ENCODE measurements at regions not wholly inside any gene's neighbourhood (a gene's known extent, or its start where the extent isn't known, plus 50 kb on each side); places are given as distances from the start of the nearest gene placed in this dataset.
"Not testable (repeated sequence)": the region's sequence is repeated elsewhere in the genome, so short reads cannot be mapped to it uniquely, and the experiment has no call there.

DNA sequence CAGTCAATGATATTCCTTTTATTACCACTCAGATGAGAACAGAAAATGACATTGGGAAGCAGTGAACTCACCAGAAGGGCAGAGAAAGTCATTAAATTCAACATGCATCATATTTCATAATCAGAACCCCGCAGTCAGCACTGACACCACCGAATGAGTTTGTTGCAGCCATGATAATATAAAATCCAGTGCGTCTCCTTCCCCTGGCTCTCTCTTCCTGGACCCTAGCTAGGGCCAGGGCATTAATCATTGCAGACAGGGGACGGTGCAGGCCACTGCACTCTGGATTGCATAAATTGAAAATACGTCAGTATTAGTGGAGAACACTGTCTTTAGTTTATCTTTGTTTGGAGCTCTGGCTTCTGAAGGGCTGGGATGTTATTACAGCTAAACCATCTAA lies 931.5 kb downstream of the TYW1 start:
- no peaks in the 10 kb centered on the region for H3K36me3 ChIP-seq
- H3K27me3 ChIP-seq, result no peaks in the 10 kb centered on the region
- no peaks in the 10 kb centered on the region for H3K4me1 ChIP-seq
- H3K9me3 ChIP-seq, result no peaks in the 10 kb centered on the region
- no peak overlapping the region for H3K4me3 ChIP-seq
- no peak overlapping the region for H3K27ac ChIP-seq
- TF ChIP-seq, protein P1, sequence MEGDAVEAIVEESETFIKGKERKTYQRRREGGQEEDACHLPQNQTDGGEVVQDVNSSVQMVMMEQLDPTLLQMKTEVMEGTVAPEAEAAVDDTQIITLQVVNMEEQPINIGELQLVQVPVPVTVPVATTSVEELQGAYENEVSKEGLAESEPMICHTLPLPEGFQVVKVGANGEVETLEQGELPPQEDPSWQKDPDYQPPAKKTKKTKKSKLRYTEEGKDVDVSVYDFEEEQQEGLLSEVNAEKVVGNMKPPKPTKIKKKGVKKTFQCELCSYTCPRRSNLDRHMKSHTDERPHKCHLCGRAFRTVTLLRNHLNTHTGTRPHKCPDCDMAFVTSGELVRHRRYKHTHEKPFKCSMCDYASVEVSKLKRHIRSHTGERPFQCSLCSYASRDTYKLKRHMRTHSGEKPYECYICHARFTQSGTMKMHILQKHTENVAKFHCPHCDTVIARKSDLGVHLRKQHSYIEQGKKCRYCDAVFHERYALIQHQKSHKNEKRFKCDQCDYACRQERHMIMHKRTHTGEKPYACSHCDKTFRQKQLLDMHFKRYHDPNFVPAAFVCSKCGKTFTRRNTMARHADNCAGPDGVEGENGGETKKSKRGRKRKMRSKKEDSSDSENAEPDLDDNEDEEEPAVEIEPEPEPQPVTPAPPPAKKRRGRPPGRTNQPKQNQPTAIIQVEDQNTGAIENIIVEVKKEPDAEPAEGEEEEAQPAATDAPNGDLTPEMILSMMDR (IDR thresholded peaks at IDR 0.05), result no peak
- no peak for DNase-seq
- no peak overlapping the region for H3K9ac ChIP-seq (ENCODE audit: low read depth in 2 of 2, low read length in 2 of 2)
- intact Hi-C loops (cut with DNase I), result no loop called here

DNA sequence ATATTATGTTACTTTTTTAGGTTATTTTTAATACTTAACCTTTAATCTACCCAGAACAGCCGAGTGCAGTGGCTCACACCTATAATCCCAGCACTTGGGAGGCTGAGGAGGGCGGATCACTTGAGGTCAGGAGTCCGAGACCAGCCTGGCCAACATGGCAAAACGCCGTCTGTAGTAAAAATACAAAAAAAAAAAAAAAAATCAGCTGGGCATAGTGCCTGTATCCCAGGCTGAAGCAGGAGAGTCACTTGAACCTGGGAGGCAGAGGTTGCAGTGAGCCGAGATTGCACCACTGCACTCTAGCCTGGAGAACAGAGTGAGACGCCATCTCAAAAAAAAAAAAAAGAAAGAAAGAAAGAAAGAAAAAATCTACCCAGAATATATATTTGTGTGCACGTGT lies 939.8 kb downstream of the TYW1 start:
- H3K9ac ChIP-seq (ENCODE audit: low read depth in 2 of 2, low read length in 2 of 2), result not testable (repeated sequence)

DNA sequence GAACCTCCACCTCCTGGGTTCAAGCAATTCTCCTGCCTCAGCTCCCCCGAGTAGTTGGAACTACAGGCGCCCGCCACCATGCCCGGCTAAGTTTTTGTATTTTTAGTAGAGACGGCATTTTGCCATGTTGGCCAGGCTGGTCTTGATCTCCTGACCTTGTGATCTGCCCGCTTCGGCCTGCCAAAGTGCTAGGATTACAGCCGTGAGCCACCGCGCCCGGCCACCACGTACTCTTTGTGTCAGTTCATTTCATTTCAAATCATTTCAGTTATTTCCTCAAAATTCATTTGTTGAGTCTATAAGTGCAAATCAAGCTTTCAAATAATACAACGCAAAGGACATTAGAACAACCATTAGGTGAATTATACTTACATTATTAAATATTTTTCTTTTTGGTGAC lies 943.8 kb downstream of the TYW1 start:
- DNase-seq, result no peak
- intact Hi-C loops (cut with DNase I), result no loop called here
- H3K9me3 ChIP-seq, result no peaks in the 10 kb centered on the region
- TF ChIP-seq, protein P1 (IDR thresholded peaks at IDR 0.05), result no peak
- H3K27me3 ChIP-seq, result no peaks in the 10 kb centered on the region
- no peaks in the 10 kb centered on the region for H3K4me1 ChIP-seq
- no peak overlapping the region for H3K9ac ChIP-seq (ENCODE audit: low read depth in 2 of 2, low read length in 2 of 2)
- H3K36me3 ChIP-seq, result no peaks in the 10 kb centered on the region
- no peak overlapping the region for H3K4me3 ChIP-seq
- no peak overlapping the region for H3K27ac ChIP-seq

More for the DNA sequence above, 939.8 kb downstream of the TYW1 start:
- H3K27me3 ChIP-seq, H3K4me1 ChIP-seq, H3K9me3 ChIP-seq, H3K27ac ChIP-seq, DNase-seq, H3K4me3 ChIP-seq, H3K36me3 ChIP-seq: not testable (repeated sequence)
- intact Hi-C loops (cut with DNase I), result loop anchor here (10.0 kb wide), 1 partner anchor 132 kb away; no protein-coding TSS in a partner anchor

DNA sequence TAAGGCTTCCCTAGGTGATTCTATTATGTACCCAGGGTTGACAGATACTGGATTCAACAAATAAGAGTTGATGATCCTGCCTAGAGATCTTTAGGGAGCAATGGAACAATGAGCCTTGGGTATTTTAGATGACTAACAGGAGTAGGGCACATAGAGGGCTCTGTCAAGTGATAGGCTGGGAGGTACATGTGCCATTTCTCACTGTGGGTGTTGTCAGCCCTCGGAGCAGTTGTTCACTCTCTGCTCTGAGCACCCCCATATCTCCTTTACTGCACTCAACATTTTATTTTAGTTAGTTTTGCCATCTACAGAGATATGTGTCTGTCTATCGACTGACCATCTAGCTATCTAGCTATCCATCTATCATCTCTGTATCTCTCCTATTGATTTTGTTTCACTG lies 950.6 kb downstream of the TYW1 start:
- Histone ChIP-seq H3K27me3 (no peaks in the 10 kb centered on the region), H3K4me3 (no peak overlapping the region), H3K9me3 (no peaks in the 10 kb centered on the region), H3K4me1 (no peaks in the 10 kb centered on the region), H3K36me3 (no peaks in the 10 kb centered on the region), H3K9ac (ENCODE audit: low read depth in 2 of 2, low read length in 2 of 2) (no peak overlapping the region), H3K27ac (no peak overlapping the region)
- no peak for DNase-seq
- TF ChIP-seq, protein P1 (IDR thresholded peaks at IDR 0.05), result no peak
- intact Hi-C loops (cut with DNase I), result no loop called here

DNA sequence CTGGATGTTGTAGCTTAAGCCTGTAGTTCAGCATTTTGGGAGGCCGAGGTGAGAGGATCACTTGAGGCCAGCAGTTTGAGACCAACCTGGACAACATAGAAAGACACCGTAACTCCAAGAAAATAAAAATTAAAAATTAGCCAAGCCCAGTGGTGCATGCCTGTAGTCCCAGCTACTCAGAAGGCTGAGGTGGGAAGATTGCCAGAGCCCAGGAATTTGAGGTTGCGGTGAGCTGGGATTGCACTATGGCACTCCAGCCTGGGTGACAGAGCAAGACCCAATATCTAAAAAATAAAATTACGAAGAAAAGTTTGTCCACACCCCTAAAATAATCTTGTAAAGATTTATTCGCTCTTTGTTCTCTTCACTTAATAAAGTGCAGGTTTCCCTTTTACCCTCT lies 951.0 kb downstream of the TYW1 start:
- Histone ChIP-seq H3K9ac (ENCODE audit: low read depth in 2 of 2, low read length in 2 of 2) (no peak overlapping the region), H3K27me3 (no peaks in the 10 kb centered on the region), H3K4me1 (no peaks in the 10 kb centered on the region), H3K27ac (no peak overlapping the region), H3K4me3 (no peak overlapping the region), H3K36me3 (no peaks in the 10 kb centered on the region), H3K9me3 (no peaks in the 10 kb centered on the region)
- TF ChIP-seq, protein P1 (IDR thresholded peaks at IDR 0.05), result no peak
- DNase-seq, result no peak
- intact Hi-C loops (cut with DNase I), result no loop called here

DNA sequence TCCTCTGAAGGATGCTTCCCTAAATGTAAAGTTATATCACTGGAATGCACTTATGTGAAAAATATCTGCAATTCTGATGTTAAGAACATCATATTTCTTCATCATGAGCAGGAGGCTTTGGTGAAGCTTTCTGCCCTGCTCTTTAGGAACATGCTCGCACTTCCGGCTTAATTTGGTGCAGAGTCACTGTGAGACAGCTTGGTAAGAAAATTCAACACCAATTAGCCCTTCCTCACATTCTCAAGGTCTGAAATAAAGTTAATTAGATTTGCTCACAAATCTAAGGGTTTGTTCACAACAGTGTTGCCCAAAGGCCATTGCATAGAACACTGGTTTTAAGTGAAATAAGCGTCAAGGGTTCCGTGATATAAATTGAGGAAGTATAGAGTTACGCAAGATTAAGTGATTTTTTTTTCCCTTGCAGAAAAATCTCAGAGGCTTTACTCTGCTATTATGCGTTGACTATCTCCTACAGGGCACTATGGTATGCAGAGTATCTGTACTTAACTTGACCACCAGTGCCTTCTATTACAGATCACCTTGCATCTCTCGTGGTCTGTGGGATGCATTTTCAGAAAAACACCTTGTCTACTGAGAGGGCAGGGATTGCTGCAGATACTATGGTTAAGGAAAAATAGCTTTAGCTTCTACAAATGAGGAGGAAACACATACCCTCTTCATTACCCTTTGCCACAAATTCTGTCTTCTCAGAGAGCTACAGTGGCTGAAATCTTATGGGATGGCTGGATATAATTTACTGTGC lies 953.9 kb downstream of the TYW1 start:
- Histone ChIP-seq H3K27ac (no peak overlapping the region), H3K27me3 (no peaks in the 10 kb centered on the region), H3K36me3 (no peaks in the 10 kb centered on the region), H3K4me3 (no peak overlapping the region), H3K9ac (ENCODE audit: low read depth in 2 of 2, low read length in 2 of 2) (no peak overlapping the region), H3K9me3 (no peaks in the 10 kb centered on the region), H3K4me1 (no peaks in the 10 kb centered on the region)
- TF ChIP-seq, protein P1 (IDR thresholded peaks at IDR 0.05), result no peak
- no peak for DNase-seq
- intact Hi-C loops (cut with DNase I), result no loop called here

Measured in colonic mucosa (tissue), 4 donors.